Superior temporal gyrus (tissue), 1 donor: ENCODE measurements at regions not wholly inside any gene's neighbourhood (a gene's known extent, or its start where the extent isn't known, plus 50 kb on each side); places are given as distances from the start of the nearest gene placed in this dataset.

Source experiments
- DNase-seq: peaks from one replicate; pipeline ENCODE4 v3.0.0-alpha.2; 2016; ENCODE audit errors: extremely low spot score

- no peak for DNase-seq
Observed at GRCh38 chr10:78297997-78298396, 264.3 kb downstream of the RPS24 start.

DNA sequence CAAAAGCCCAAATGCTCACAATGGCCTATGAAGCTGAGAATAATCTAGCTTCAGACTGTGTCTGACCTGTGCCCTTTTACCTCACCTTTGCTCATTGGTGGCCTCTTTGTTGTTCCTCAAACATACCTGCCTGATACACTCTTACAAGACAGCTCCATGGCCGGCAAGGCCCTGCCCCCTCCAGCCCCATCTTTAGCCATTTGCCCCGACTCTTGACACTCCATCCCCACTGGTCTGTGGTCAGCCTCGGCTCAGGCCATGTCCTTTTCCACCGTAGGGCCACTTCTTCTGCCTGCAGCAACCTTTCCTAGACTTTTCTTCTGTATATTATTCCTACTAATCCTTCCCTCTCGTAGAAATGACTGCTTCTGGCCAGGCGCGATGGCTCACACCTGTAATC lies 265.2 kb downstream of the RPS24 start:
- no peak for DNase-seq

GRCh38 chr10:78299851-78300468 lies 266.3 kb downstream of the RPS24 start:
- no peak for DNase-seq

DNA sequence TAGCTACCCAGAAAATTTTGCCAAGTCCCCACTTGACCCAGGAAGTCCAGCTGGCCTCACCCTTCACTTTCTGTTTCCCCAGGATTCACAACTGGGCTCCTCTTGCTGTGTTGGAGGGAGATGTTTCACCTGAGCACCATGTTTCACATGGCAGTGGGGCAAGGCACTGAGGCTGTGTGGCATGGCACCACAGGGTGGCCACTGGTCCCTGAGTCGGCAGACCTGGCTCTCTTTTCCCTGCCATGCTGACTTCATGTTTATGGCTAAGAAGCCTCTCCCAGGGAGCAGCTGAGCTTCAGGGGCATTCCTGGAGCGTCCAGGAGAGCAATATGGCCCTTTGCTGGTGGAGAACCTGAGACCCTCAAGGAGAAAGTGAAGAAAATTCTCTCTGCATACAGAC lies 266.9 kb downstream of the RPS24 start:
- DNase-seq = no peak

DNA sequence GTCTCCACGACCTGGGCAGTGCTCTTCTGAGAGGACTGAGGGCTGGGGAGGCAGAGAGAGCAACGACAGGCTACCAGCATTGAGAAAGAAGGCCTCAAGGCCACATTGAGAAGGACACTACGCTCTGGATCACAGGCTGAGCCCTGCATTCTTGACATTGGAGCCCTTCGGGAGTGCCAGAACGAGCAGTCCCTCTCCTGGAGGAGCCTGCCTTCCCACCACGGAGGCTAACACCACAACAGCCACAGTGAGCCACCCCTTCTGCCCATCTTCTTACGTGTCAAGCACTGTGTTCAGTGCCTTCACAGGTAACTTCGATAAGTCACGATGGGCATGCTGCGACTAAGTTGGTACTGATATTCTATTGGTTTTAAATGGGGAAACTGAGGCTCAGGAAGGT lies 267.8 kb downstream of the RPS24 start:
- DNase-seq = no peak

- no peak for DNase-seq
Observed at GRCh38 chr10:78301891-78302738, 268.5 kb downstream of the RPS24 start.

DNA sequence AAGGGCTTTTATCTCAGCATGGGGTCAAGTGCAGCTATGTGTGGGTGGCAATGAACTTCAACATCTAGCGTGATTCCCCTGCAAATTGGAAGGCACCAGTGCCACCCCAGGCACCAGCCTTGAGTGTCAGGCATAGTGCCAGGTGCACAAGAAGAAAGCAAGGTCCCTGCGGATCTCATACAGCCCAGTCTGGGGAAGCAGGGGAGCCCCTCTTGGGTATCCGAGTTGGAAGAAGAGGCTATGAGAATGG lies 269.0 kb downstream of the RPS24 start:
- no peak for DNase-seq

GRCh38 chr10:78302989-78303854 lies 269.6 kb downstream of the RPS24 start:
- DNase-seq = peak; percentile 92

DNA sequence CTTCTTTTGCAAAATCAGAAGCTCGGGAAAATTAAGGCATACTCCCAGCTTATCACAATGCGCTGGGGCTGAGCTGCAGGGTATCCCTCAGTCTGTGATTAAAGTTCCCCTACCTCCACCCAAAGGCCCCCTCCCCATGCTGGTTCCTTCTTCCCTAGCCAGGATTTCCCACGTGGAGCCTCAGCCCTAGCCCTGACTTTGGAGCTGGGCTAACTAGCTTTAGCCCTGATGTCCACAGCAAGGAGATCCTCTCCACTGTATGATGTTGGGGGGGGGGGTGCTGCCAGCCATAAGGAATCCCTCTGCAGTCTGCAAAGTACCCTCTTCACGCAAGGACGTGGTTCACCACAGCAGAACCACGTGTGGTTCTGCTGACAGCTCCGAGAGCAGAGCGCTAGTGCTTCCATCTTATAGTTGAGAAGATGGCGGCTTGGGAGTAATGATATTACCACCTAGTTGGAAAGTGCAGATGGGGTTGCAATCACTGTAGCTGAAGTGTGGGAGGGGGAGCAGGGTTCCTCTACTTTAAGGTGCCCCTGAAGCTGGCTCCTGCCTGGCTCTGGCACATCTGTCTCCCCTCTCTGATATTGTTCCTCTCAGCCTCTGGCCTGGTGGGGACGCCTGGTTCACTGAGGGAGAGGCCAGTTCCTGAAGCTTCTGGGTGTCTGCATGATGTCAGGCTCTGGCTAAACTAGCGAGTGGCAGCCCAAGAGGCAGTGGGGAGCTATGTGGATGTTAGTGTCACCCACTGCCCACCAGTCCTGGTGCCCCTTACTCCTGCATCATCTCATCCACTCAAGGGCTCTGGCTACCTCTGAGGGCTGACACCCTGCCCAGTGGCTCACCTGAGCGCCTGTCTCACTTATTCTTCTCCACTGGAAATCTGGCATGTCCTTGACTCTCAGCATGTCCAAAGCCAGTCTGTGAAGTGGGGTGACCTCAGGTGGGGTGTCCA lies 270.7 kb downstream of the RPS24 start:
- DNase-seq = no peak

GRCh38 chr10:78305311-78305710 lies 271.6 kb downstream of the RPS24 start:
- no peak for DNase-seq

DNA sequence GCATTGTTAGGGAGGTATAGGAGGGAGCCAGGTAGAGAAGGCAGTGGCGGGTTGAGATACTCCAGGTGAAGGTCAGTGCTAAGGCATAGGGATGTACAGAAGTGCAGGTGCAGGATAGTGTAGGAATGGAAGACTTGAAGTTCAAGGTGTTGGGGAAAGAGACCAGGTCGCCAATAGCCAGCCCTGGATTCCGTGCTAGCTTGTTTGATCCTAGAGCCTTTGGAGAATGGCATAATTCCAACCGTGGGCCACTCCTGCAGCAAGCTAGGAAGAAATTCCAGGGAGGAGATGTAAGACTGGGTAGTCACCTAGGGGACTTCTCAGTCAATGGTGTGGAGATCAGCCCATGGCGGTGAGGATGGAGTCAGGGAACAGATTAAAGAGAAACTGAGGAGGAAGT lies 272.7 kb downstream of the RPS24 start:
- no peak for DNase-seq

DNA sequence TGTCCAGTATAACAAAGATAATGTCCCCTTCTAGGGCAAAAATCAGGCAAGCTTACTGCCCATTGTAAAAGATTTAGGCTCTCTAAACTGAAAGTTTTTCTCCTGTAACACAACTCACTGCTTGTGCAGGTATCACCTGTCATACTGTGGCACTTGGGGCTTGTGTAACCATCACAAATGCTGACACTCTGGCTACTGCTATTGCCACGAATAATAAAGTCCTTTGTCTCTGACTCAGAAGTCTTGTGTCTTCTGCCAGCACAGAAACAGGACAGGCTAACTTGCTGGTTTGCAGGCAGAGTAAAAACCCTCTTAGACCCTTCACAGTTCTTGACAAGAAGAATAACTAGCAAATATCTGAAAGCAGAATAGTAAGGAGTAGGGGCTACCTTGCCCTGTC lies 273.9 kb downstream of the RPS24 start:
- peak; percentile 70 for DNase-seq

GRCh38 chr10:78309536-78310237 lies 276.0 kb downstream of the RPS24 start:
- no peak for DNase-seq

GRCh38 chr10:78310481-78311080 lies 276.9 kb downstream of the RPS24 start:
- no peak for DNase-seq

- DNase-seq = no peak
Observed at GRCh38 chr10:78312197-78313047, 278.8 kb downstream of the RPS24 start.

GRCh38 chr10:78313048-78313381 lies 279.4 kb downstream of the RPS24 start:
- DNase-seq = no peak

DNA sequence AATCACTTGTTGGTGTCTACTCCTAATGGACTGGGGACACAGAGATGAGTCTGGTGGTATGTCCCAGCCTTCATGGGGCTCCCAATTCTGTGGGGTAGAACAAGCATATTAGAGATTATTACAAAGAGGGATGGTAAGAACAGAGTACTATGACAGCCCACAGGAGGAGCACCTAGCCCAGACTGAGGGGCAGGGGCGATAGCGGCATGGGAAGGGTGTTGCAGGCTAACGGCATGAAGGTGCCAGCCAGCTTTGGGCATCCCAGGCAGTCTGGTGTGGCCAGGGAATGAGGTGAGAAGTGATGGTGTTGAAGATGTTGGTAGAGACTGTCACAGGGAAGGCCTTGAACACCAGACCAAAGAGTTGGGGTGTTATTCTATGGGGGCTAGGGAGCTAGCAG lies 280.0 kb downstream of the RPS24 start:
- DNase-seq = no peak

DNA sequence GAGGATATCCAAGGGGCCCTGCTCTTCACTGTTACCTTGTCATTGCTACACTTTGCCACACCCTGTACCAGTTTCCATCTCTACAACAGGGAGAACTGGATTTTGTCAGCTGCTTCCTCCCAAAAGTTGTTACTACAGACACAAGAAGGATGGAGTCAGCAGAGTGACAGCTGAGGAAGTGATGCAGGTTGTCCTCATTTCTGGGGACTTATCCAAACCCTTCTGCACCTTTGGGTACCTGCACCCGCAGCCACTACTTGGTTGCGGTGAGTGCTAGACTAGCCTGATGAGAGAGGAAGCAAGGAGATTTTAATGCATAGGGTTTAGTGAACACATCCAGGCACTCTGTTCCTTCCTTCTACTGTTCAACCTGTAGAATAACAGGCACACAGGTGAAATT lies 281.0 kb downstream of the RPS24 start:
- no peak for DNase-seq

GRCh38 chr10:78316451-78316931 lies 282.8 kb downstream of the RPS24 start:
- DNase-seq = no peak

DNA sequence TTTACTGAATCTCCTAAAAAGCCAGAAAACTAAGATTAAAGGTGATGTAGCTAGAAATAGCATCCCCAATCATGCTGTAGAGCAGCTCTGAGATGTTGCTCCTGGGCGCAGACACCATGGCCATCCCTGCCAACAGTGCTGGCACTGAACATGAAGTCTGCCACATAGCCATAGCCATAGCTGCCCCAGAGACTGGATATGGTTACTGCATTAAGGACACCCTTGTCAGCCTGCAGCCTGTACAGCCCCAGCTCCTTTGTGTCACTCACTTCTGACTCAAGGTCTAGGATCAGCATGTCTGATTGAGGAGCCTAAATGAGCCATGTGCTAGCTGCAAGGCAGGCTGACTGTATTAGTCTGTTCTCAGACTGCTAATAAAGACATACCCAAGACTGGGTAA lies 284.6 kb downstream of the RPS24 start:
- no peak for DNase-seq
